Left renal pelvis (tissue), 4 donors: ENCODE measurements at regions not wholly inside any gene's neighbourhood (a gene's known extent, or its start where the extent isn't known, plus 50 kb on each side); places are given as distances from the start of the nearest gene placed in this dataset.
"Not testable (repeated sequence)": the region's sequence is repeated elsewhere in the genome, so short reads cannot be mapped to it uniquely, and the experiment has no call there.

Source experiments
- DNase-seq, 4 donors: peaks; one replicate each; pipeline ENCODE4 v3.0.0-alpha.2; 2013; ENCODE audit warnings: low read depth in 4 of 4, low spot score in 3 of 4

DNA sequence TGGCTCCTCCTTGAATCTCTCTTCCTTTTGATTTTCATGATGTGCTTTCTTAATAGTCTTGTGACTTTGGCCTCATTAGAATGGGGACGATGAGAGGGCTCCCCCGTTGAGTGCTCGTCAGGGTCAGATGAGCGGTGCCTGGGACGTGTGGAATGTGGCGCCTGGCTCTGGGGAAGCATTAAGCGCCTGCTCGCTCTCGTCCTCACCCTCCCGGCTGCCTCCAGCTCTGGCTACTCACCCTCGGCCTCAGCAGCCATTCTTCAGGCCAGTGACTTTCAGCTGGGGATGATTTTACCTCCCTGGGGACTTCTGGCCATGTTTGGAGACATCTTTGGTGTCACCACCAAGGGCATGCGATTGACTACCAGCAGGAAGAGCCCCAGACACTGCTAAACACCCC lies 69.7 kb downstream of the RPS6KA4 start:
- no peak for DNase-seq

DNA sequence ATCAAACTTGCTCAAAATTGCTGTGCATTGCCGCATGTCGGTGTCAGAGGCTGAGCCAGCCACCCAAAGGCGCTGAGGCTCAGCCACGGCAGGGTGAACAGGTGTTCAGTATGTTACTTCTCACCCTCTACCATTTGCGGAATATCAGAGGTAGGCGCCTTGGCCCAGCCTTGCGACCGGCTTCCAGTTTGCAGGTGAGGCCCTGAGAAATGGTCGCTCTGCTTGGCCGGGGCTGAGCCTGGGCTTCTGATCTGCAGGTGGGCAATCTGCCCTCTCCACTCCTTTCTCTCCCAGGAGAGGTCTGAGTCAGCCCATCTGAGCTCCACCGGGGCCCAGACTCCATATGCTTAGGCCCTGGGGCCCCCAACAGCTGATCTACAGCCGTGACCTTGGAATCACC lies 71.0 kb downstream of the RPS6KA4 start:
- DNase-seq, result no peak

DNA sequence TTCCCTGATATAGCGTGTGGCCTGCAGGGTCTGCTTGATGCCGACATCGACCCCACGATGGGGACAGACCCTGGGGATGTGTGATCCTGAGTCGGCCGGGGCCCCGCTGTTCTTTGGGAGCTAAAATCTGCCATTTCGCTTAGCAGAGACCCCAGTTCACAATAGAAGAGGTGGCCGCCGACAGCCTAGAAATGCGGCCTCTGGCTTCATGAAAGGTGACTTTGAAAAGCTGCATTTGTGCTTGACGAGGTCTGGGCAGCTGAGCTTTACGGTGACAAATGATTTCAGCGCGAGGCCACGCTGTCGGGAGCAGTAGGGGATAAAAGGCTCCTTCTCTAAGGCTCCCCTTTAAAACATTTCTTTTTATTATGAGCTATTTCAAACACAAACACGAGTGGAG lies 71.7 kb downstream of the RPS6KA4 start:
- no peak for DNase-seq

DNA sequence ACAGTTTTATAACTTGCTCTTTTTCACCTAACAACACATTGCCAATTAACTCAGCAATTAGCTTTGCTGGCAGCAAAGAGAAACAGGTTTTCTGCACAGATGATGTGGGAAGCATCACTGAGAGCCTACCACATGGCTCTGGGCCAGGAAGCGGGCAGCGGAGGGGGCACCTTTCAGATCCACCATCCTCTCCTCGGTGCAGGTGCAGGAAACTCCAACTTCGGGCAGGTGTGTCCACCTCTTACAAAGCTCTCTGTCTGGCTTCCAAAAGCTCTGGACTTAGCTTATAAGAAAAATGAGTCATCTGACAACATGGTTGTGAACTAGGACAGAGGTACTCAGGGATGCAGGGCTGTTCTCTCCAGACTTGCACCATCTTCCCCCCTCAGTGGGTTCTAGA lies 77.0 kb downstream of the RPS6KA4 start:
- DNase-seq, result no peak

DNA sequence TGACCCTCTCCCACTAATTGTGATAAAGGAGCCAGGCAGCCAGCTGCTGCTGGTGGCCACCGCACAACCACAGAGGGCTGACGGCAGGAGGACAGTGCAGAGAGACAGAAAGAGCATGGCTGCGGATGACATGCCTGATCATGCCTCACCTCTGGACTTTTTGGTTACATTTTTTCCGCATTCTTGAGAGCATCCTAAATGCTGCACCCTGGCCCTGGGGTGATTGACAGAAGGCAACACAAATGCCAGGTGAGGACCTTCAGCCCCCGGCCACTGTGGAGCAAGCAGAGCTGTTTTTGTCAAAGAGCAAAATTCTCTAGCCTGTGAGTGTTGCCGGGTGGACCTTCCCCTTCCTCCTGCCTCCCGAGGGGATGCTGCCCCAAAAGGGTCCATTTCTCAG lies 78.5 kb downstream of the RPS6KA4 start:
- DNase-seq, result no peak

DNA sequence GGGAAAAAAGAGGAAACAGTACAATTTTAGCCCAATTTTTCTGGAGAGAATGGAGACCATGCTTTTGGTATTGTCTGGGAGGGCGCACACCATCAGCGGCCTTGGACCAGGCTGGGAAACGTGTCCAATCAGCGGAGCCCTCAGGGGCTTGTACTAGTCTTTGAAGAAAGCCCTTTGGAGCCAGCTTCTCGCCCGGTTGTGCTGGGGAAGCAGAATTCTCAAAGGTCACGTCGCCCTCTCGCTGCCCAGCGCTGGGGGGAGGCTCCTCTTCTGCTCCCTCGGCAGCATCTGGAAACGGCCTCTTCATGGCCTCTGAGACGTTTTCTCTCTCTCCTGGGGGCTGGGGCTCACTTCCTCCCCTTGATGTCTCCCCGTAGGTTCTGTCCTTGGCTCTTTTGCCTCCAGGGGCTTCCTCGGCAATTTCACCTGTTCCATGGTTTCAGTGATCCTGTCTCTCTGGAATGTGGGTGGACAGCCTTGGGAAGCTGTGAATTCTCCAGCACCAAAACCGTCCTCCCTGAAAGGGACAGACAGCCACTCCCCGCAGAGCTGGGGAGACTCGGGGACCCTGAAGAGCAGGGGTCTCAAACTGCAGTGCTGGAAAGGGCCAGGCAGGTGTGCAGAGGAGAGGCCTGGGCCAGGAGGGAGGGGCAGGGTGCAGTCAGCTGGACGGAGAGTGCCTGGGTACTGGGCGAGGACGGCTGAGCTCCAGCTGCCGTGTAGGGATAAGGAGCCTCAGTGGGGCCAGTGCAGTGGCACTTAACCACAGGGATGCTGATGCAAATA lies 80.2 kb downstream of the RPS6KA4 start:
- no peak for DNase-seq

DNA sequence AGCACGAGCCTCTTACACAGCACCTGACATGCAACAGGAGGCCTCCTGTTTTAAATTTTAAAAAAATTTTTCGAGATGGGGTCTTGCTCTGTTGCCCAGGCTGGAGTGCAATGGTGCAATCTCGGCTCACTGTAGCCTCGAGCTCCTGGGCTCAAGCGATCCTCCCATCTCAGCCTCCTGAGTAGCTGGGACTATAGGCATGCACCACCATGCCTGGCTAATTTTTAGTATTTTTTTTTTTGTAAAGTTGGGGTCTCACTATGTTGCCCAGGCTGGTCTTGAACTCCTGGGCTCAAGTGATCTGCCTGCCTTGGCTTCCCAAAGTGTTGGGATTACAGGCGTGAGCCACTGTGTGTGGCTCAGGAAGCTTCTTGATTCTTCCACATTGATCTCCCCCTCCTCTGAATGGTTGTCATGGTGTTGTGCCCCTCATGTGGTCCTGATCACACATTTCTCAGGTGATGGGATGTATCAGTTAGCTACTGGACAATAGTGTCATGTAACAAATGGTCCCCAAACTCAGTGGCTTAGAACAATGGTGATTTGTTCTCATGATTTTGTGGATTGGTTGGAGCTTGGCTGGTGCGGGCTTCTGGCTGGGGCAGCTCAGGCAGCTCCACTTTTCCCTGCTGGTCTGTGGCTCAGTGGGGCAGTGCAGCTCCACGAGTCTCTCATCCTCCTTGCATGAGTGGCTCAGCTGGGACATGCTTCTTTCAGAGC lies 81.0 kb downstream of the RPS6KA4 start:
- not testable (repeated sequence) for DNase-seq

DNA sequence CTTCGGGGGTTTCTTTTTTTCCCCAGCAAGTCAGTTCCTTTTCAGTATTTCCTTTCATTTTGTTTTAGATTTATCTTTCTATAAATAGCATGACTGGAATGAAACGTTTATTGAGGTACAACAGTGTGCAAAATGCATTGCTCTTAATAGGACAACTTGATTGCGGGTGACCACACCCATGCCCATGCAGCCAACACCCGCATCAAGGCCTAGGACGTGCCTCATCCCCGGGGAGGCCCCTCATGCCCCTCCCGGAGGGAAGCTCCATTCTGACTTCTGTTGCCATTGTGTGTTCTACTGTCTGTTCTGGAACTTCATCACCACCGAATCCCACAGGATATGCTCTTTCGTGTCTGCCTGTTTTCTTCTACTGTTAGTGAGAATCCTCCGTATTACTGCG lies 82.2 kb downstream of the RPS6KA4 start:
- no peak for DNase-seq

DNA sequence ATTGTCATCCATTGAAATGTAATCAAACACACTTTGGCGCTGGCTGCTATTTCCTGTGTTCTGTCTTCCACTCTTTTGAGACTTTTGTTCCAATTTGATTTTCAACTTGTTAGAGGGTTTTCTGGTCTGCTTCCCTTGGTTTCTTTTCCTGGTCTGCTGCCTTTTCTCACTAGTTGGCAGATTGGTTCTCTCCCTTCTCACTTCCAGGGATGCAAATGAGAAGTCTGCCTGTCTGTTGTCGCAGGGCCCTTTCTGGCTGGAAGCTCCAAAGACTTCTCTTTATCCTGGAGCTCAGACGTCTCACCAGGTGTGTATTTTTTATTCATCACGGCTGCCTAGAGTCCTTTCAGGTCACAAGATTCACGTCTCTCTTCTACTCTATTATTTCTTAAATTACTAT lies 84.0 kb downstream of the RPS6KA4 start:
- DNase-seq, result no peak

DNA sequence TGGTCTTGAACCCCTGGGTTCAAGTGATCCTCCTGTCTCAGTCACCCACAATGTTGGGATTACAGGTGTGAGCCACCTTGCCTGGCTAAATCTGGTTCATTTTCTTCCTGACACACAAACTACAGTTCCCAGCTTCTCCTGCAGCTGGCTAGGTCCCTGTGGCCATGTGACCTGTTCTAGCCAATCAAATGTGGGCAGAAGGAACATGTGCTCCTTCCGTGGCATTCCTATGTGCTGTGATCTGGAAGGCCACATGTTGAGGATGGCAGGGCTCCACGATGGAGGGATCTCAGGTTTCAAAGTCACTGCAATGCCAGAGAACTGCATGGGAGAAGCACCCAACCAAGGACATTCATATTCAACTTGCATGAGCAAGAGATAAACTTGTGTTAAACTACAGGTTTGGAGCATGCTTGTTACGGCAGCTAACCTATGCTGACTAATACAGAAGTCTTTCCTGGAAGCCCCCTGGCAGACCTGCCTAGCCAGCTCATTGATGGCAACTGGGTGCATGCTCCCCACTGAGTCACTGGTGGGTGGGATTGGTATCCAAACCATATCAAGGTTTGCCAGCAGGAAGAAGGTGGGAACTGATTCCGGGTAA lies 86.0 kb downstream of the RPS6KA4 start:
- DNase-seq, result no peak

DNA sequence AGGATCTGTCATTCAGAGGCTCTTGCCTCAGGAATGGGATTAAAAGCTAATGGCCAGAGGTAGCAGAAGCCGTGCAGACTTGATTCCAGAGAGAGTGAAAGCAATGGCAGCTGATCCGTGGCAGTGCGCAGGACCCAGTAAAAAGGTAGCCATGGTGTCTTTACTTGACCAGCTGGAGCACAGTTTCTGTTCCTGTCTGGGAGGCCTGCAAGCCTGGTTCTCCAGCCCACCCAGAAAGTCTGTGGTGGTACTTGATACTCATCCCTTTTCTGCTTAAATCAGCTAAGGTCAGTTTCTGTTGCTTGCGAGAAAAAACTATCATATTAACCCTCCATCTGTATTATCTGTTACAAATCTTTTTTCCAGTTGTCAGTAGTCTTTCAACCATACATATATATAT lies 86.7 kb downstream of the RPS6KA4 start:
- no peak for DNase-seq

DNA sequence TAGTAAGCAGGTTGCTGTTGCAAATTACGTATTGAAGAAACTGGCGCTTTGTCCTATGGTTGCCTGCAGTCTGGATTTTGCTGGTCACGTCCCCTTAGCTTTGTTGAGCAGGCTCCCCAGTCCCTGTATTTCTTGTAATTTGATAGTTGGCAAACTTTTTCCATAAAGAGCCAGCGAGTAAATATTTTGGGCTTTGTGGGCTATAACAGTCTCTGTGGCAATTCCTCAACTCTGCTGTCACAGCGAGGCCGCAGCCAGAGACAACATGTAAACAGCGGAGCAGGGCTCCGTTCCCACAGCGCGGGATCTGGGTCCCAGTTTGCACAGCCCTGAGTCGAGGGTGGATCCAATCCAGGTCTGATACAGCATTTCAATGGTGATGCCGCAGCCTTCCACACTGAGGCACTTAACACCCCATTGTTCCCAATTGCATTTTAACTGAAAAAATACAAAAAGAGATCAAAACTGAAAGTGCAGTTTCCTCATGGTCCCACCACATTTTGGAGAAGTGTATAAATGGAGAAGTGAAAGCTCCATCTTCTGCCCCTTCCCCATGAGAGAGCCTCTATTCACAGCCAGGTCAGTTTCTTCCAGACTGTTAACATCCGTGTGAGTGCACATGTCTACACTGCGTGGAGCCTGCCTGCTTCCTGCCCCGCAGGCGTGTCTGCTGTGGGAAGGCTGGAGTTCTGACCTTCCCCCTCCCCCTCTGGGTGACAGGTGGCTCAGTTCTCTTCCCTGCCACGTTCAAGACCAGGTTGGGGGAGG lies 89.1 kb downstream of the RPS6KA4 start:
- DNase-seq, result no peak

DNA sequence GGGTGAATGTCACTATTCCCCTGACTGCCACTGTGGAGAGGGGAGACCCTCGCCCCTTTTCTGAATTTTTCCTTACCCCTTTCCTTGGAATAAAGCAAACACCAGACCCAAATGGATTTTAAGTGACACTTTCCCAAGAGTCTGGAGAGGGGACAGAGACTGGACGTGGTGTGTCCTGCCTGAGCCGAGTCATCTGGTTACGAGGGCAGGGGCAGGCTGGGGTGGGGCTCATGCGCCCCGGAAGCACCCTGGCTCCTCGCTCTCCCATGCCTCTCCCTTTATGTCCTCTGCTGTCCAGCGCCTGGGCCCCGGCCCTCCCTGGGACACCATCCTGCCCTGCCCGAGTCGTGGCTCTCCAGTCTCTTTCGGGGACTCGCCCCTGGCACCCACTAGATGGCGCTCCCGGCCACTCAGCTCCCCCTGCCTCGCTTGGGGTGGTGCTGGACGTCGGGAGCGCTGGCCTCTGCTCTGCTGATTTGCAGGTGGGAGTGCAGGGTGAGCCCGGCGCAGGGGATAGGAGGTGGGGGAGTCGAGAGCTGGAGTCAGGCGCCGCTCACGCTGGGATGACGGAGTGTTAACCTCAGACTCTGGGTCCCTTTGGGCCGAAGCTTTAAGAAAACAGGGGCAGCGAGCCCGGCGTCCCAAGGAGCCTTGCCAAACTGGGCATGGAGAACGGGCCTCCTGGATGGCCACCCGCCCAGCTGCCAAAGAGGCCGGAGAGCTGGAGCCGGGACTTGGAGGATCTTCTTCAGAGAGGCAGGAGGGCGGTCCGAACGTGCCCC lies 89.8 kb downstream of the RPS6KA4 start:
- DNase-seq, result peak; percentile 48 to 75 (median 54)

DNA sequence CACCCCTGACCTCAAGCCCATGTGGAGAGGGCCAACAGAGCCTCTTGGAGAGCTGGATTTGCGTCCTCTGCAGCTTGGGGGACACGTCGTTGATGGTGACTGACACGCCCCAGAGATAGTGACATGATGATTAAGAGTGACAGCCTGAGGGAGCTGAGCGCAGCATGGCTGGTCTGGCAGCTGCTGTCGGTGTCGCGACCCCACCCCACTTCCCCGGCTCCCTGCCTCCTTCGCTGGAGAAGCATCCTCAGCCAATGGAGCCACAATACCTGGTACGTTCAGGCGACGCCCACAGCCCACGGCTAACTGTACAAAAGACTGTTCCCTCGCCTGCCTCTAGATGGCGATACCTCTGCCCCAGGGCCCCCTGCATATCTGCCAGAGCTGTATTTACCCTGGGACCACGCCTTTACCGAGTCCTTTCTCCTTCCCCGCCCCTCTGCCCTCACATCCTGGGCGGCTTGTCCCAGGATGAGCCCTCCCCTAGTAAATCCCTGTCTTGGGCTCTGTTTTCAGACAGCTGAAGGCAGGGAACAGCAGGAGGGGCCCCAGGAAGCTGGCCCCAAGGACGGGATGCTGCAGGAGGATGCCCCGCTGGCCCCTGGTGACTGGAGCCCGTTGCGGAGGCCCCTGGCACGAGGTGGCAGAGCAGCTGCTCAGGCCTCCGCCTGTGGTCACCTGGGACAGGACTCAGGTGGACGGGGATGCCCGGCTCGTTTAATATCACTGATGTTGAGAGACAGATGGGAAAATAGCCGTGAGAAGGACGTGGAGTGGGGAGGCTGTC lies 90.6 kb downstream of the RPS6KA4 start:
- no peak for DNase-seq

DNA sequence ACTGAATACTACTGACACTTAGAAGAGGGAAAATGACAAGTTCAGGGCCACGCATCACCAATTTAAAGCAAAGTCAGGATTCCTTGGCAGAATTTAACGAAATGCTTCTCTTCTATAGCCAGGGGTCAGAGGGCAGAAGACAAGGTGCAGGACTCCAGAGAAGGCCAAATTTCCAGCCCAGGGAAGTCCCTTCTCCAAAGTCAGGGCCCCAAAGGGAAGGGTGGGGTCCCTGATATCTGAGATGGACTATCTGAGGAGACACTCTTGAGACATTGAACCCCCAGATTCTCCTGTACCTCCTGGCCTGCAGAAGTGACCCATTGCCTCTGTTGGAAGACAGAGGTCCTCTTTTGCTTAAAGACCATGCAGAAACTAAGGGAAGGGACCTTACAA lies 91.2 kb downstream of the RPS6KA4 start:
- no peak for DNase-seq

DNA sequence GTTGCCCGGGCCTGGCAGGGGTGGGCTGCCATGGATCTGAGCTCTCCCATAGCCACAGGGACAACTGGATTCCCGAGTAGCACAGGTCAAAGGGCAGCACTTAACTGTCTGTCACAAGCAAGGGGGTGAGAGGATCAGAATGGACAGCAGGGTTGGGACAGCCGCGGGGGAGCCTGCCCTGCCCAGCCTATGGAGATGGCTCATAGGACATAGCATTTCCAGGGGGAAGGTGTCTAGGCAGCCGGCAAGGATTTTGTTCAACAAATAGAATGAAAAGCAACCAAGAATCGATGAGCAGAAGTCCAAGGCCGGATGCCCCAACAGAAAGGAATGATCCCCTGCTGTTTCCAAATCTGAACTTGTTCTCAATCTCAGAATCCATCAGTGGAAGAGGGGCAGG lies 92.9 kb downstream of the RPS6KA4 start:
- DNase-seq, result no peak

DNA sequence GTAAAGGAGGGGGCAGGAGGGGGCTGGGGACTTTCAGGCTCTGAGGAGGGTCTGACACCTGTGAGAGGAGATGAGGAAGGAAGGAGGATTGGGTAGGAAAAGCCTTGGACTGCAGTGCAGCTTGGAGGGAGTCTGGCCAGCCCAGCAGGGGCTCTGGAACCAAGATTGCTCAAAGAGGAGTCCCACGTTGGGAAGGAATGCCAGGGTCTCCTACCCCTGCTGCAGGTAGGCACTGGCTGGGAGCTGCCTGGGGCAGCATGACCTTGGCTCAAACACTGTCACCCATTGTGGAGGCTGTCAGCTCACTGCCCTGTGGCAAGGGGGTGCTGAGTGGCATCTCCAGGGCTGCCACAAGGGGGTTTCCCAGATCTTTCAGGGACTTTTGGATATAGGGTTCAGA lies 94.5 kb downstream of the RPS6KA4 start:
- no peak for DNase-seq

DNA sequence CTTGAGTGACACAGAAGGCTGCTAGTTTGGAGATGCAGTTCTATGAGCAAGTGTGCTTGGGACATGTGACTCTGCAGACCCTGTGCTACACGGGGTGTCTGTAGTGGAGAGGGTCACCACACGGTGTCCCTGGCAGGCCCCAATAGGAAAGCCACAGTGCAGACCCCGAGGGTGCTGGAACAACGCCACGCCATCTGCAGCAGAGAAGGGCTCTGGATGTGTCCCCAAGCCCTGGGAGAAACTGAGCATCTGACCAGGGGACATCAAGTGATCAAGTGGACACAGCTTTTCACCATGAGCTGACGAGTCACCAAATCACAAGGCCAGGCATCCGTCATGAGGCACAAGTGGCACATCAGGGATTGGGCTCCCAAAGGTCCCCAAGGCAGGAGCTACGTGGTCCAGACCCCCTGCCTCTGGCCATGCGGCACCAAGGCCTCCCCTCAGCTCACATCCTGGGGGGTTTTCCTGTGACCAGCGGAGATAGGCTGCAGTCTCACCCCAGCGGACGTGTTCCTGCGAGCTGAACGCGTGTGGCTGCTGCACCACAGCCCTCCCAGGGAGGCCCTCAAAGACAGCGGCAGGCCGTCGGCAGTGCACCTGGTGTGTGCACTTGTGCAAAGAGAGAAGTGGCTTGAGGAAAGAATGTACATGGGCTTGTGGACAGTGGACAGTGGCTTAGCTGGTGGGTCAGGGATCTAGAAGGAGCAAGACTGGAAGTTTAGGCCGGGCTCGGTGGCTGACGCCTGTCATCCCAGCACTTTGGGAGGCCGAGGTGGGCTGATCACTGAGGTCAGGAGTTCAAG lies 96.7 kb downstream of the RPS6KA4 start:
- no peak for DNase-seq
